ENCODE measurements at regions not wholly inside any gene's neighbourhood (a gene's known extent, or its start where the extent isn't known, plus 50 kb on each side); places are given as distances from the start of the nearest gene placed in this dataset.

DNA sequence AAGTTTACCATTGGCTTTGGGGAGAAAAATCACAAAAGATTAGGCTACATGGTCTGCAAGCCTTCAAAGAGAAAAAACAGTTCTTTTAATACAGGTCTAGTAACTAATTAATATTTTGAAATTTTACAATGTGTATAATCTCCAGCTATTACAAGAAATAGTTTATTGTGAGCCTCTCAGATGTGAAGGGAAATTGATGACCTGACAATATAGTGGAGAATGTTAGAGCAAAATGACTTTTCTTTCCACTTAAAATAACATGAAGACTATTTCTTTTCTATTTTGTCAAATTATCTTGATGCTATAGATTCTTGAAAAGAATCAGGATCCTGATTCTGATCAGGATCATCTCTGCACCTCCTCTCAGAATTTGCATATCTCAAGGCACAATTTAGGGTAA, 362.3 kb downstream of the PMP22 start:
- DNase-seq: no peak
- Mint-ChIP-seq H3K9me3 (ENCODE audit: low read depth, unreplicated experiment) (peaks cover 15% of the 10 kb centered on the region), H3K36me3 (ENCODE audit: insufficient read depth, unreplicated experiment) (no peaks in the 10 kb centered on the region), H3K4me1 (ENCODE audit: low read depth, unreplicated experiment) (no peaks in the 10 kb centered on the region), H3K27ac (ENCODE audit: unreplicated experiment) (no peak overlapping the region), H3K4me3 (ENCODE audit: low read depth, unreplicated experiment) (no peak overlapping the region), H3K27me3 (ENCODE audit: unreplicated experiment) (no peaks in the 10 kb centered on the region)
- CTCF ChIA-PET: no interaction called here
- no TSS peak for BruUV-seq (replicated peaks)
- no peak for TF ChIP-seq CTCF (IDR thresholded peaks at IDR 0.05; ENCODE audit: unreplicated experiment)
- intact Hi-C loops (cut with micrococcal nuclease; ENCODE audit: unreplicated experiment): no loop called here

DNA sequence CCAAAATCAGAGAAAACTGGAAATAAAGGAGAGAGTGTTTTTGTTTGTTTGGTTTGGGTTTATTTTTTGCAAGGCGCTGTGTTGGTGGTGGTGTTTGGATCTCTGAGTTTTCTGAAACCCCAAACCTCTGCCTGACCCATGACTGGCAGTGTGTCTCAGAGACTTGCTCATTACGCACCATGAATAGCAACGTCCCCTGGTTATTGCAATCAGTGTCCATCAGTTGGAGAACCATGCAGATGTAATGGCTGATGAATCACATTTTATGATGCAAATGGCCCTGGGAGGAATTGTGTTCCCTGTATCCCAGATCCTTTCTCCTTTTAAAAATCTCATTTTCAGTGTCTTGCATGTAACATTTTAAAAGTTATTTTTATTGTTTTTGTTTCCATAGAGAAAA, 362.8 kb downstream of the PMP22 start:
- CTCF ChIA-PET: no interaction called here
- no peak for TF ChIP-seq CTCF (IDR thresholded peaks at IDR 0.05; ENCODE audit: unreplicated experiment)
- DNase-seq: no peak
- Mint-ChIP-seq H3K27ac (ENCODE audit: unreplicated experiment) (no peak overlapping the region), H3K9me3 (ENCODE audit: low read depth, unreplicated experiment) (peaks cover 15% of the 10 kb centered on the region), H3K4me3 (ENCODE audit: low read depth, unreplicated experiment) (no peak overlapping the region), H3K27me3 (ENCODE audit: unreplicated experiment) (no peaks in the 10 kb centered on the region), H3K36me3 (ENCODE audit: insufficient read depth, unreplicated experiment) (no peaks in the 10 kb centered on the region), H3K4me1 (ENCODE audit: low read depth, unreplicated experiment) (no peaks in the 10 kb centered on the region)
- no TSS peak for BruUV-seq (replicated peaks)
- intact Hi-C loops (cut with micrococcal nuclease; ENCODE audit: unreplicated experiment): no loop called here

- Mint-ChIP-seq H3K27ac (ENCODE audit: unreplicated experiment) (no peak overlapping the region), H3K4me3 (ENCODE audit: low read depth, unreplicated experiment) (no peak overlapping the region), H3K36me3 (ENCODE audit: insufficient read depth, unreplicated experiment) (no peaks in the 10 kb centered on the region), H3K4me1 (ENCODE audit: low read depth, unreplicated experiment) (no peaks in the 10 kb centered on the region), H3K9me3 (ENCODE audit: low read depth, unreplicated experiment) (peaks cover 15% of the 10 kb centered on the region), H3K27me3 (ENCODE audit: unreplicated experiment) (no peaks in the 10 kb centered on the region)
- intact Hi-C loops (cut with micrococcal nuclease; ENCODE audit: unreplicated experiment): no loop called here
- no peak for TF ChIP-seq CTCF (IDR thresholded peaks at IDR 0.05; ENCODE audit: unreplicated experiment)
- CTCF ChIA-PET: no interaction called here
- no peak for DNase-seq
- no TSS peak for BruUV-seq (replicated peaks)
Measured at GRCh38 chr17:14901376-14901775, 363.8 kb downstream of the PMP22 start.

- Mint-ChIP-seq H3K9me3 (ENCODE audit: low read depth, unreplicated experiment) (peaks cover 15% of the 10 kb centered on the region), H3K4me3 (ENCODE audit: low read depth, unreplicated experiment) (no peak overlapping the region), H3K27me3 (ENCODE audit: unreplicated experiment) (no peaks in the 10 kb centered on the region), H3K36me3 (ENCODE audit: insufficient read depth, unreplicated experiment) (no peaks in the 10 kb centered on the region), H3K27ac (ENCODE audit: unreplicated experiment) (no peak overlapping the region), H3K4me1 (ENCODE audit: low read depth, unreplicated experiment) (no peaks in the 10 kb centered on the region)
- no peak for DNase-seq
- CTCF ChIA-PET: interaction anchor here (1.1 kb wide), 1 partner anchor 40 kb away, joined by 3 read pairs; no protein-coding TSS in a partner anchor
- TF ChIP-seq CTCF (IDR thresholded peaks at IDR 0.05; ENCODE audit: unreplicated experiment): no peak
- intact Hi-C loops (cut with micrococcal nuclease; ENCODE audit: unreplicated experiment): no loop called here
- no TSS peak for BruUV-seq (replicated peaks)
Measured at GRCh38 chr17:14886200-14886739, 378.9 kb downstream of the PMP22 start.

Data from Calu3 (cell line).